Naive thymus-derived CD8-positive, alpha-beta T cell (primary cell): ENCODE measurements at regions not wholly inside any gene's neighbourhood (a gene's known extent, or its start where the extent isn't known, plus 50 kb on each side); places are given as distances from the start of the nearest gene placed in this dataset.

Source experiments
- ATAC-seq, 2 donors: fragments of 150-1000 bp; cut with Tn5 transposase in 1 of 2; sonication (Bioruptor Pico), chemical (Tn5 transposase) in 1 of 2; 1 replicate in 1 of 2; 2 replicates in 1 of 2; pipeline ENCODE4 v1.10.0; 2021; ENCODE audit warnings: mild to moderate bottlenecking in 2 of 2, moderate library complexity in 2 of 2
- POLR2A ChIA-PET: fragments of 350-600 bp; sonication (Branson Sonifier 250); formaldehyde crosslinking; loops from one replicate; lab custom pipeline; 2021; ENCODE audit warnings: antibody characterized with exemption; lab: Charles Lee
- DNase-seq, 10 donors: peaks; one replicate each; pipeline versions ENCODE4 v3.0.0 to v3.0.0-alpha.2; 2020 to 2022
- H3K27ac Mint-ChIP-seq, 10 donors: one replicate each; pipeline ENCODE4 v1.8.0; 2020 to 2022; ENCODE audit warnings: mild to moderate bottlenecking in 10 of 10, mixed read lengths in 10 of 10, moderate library complexity in 4 of 10, inconsistent platforms in 1 of 10
- H3K27me3 Mint-ChIP-seq, 5 donors: one replicate each; pipeline ENCODE4 v1.8.0; 2021 to 2022; ENCODE audit warnings: mixed read lengths in 5 of 5
- H3K36me3 Mint-ChIP-seq, 3 donors: one replicate each; pipeline ENCODE4 v1.8.0; 2020 to 2022; ENCODE audit warnings: mixed read lengths in 3 of 3, mild to moderate bottlenecking in 2 of 3, inconsistent platforms in 1 of 3
- H3K4me1 Mint-ChIP-seq, 4 donors: one replicate each; pipeline ENCODE4 v1.8.0; 2021 to 2022; ENCODE audit warnings: mixed read lengths in 4 of 4
- H3K4me3 Mint-ChIP-seq, 10 donors: one replicate each; pipeline ENCODE4 v1.8.0; 2020 to 2022; ENCODE audit warnings: mild to moderate bottlenecking in 10 of 10, mixed read lengths in 10 of 10, moderate library complexity in 6 of 10, inconsistent platforms in 1 of 10
- H3K9me3 Mint-ChIP-seq, 9 donors: one replicate each; pipeline ENCODE4 v1.8.0; 2020 to 2022; ENCODE audit warnings: mixed read lengths in 9 of 9, mild to moderate bottlenecking in 3 of 9, inconsistent platforms in 1 of 9, moderate library complexity in 1 of 9

DNA sequence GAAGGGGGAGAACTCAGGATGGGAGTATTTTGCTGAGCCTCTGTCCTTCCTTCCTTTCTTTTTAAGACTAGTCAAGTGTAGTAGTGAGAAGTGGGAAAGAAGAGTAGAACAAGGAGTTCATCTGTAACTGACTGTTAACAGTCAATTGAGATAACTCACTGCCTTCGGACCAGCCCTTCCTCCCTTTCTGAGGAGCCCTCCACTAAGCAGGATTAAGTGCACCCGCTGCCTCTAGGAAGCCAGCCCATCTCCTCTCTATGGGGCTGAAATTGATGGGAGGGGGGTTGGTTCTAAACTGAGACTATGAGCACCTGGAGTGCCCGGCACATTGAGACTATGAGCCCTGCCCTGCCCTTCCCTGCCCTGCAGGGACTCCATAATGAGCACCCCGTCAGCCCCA, 72.7 kb upstream of the TINAGL1 start:
- Mint-ChIP-seq H3K4me3 (no peak overlapping the region), H3K27ac (peak overlapping the region in 1 of 10 donors; percentile 33), H3K36me3 (no peaks in the 10 kb centered on the region), H3K27me3 (peaks cover 2 to 30% (median 8%) of the 10 kb centered on the region in 5 donors), H3K4me1 (peaks cover 16 to 25% (median 20%) of the 10 kb centered on the region in 4 donors), H3K9me3 (no peaks in the 10 kb centered on the region)
- DNase-seq (no peak), ATAC-seq (no peak)
- POLR2A ChIA-PET = no interaction called here

DNA sequence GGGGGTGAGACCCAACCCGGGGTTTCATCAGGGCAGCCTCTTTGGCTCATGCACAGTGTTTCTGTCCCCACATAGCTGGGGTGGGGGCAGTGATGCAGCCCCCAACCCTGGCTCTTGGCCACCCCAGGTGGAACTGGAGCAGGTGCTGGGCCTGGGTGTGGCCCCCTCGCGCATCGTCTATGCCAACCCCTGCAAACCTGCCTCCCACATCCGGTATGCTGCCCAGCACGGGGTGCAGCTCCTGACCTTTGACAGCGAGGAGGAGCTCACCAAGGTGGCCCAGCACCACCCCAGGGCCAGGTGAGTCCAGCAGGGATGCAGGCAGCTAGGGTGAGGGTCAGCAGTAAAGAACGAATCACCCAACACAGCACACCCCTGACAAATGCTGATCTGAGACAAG, 72.3 kb upstream of the TINAGL1 start:
- DNase-seq = no peak
- peaks cover 16 to 27% (median 22%) of the 10 kb centered on the region in 4 donors for H3K4me1 Mint-ChIP-seq
- ATAC-seq = no peak

GRCh38 chr1:31505911-31506497, 70.3 kb upstream of the TINAGL1 start:
- no peaks in the 10 kb centered on the region for H3K9me3 Mint-ChIP-seq
- DNase-seq (peak in 6 of 10 donors; percentile 2 to 54 (median 21)), ATAC-seq (peak; percentile 80)
- H3K27me3 Mint-ChIP-seq = peaks cover 4 to 30% (median 7%) of the 10 kb centered on the region in 5 donors
- H3K36me3 Mint-ChIP-seq = no peaks in the 10 kb centered on the region
- peak overlapping the region in 4 of 10 donors; percentile 26 to 66 (median 63) for H3K27ac Mint-ChIP-seq
- peaks cover 16 to 37% (median 28%) of the 10 kb centered on the region in 4 donors for H3K4me1 Mint-ChIP-seq
- POLR2A ChIA-PET = no interaction called here
- peak overlapping the region in 7 of 10 donors; percentile 15 to 64 (median 47) for H3K4me3 Mint-ChIP-seq

More for the DNA sequence above, 72.3 kb upstream of the TINAGL1 start:
- no peak overlapping the region for H3K4me3 Mint-ChIP-seq
- H3K36me3 Mint-ChIP-seq = no peaks in the 10 kb centered on the region
- H3K27me3 Mint-ChIP-seq = peaks cover 2 to 30% (median 8%) of the 10 kb centered on the region in 5 donors
- POLR2A ChIA-PET = no interaction called here
- no peaks in the 10 kb centered on the region for H3K9me3 Mint-ChIP-seq
- no peak overlapping the region for H3K27ac Mint-ChIP-seq

- H3K9me3 Mint-ChIP-seq = no peaks in the 10 kb centered on the region
- no peak for DNase-seq
- POLR2A ChIA-PET = no interaction called here
- no peak overlapping the region for H3K27ac Mint-ChIP-seq
- peaks cover 4 to 23% (median 6%) of the 10 kb centered on the region in 5 donors for H3K27me3 Mint-ChIP-seq
- no peaks in the 10 kb centered on the region for H3K36me3 Mint-ChIP-seq
- no peak overlapping the region for H3K4me3 Mint-ChIP-seq
- peaks cover 17 to 37% (median 28%) of the 10 kb centered on the region in 4 donors for H3K4me1 Mint-ChIP-seq
- ATAC-seq = no peak
These were observed 69.1 kb upstream of the TINAGL1 start for GRCh38 chr1:31507221-31507620.

DNA sequence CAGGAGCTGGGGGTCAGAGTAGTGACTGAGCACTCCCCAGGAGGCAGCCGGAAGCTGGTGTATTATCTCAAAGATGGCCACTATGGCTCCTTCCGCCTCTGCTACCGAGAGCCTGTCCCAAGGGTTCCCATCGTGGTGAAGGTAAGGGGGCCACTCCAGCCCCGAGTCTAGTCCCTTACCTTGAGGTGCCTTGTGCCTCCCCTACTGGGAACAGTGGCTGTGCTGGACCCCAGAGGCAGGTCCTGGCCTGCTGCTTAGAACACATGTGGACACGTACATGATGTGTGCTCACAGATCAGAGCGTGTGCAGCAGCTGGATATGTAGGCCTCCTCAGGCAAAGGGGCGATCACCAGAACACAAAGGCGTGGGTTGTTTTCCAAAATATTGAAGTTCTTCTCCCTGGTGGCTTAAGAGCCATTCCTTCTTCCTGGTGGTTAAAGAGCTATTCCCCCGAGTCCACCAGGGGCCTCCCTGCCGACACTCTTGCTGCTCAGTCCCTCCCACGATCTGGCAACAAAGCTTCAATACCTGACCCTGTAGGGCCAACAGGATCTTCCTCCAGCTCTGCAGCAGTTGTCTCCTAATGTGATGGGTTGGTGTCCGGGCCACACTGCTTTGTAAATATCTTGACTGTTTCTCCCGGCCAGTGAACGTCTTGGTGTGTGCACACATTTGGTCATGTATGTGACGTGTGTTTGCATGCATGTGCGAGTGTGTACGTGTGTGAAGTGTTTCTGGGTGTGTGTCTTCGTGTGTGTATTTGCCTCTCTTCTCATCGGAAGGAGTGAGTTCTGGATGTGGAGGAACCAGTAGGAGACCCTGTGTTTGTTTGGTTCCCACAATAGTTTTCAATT, 68.4 kb upstream of the TINAGL1 start:
- peaks cover 4 to 18% (median 6%) of the 10 kb centered on the region in 5 donors for H3K27me3 Mint-ChIP-seq
- H3K27ac Mint-ChIP-seq = peak overlapping the region in 1 of 10 donors; percentile 67

DNA sequence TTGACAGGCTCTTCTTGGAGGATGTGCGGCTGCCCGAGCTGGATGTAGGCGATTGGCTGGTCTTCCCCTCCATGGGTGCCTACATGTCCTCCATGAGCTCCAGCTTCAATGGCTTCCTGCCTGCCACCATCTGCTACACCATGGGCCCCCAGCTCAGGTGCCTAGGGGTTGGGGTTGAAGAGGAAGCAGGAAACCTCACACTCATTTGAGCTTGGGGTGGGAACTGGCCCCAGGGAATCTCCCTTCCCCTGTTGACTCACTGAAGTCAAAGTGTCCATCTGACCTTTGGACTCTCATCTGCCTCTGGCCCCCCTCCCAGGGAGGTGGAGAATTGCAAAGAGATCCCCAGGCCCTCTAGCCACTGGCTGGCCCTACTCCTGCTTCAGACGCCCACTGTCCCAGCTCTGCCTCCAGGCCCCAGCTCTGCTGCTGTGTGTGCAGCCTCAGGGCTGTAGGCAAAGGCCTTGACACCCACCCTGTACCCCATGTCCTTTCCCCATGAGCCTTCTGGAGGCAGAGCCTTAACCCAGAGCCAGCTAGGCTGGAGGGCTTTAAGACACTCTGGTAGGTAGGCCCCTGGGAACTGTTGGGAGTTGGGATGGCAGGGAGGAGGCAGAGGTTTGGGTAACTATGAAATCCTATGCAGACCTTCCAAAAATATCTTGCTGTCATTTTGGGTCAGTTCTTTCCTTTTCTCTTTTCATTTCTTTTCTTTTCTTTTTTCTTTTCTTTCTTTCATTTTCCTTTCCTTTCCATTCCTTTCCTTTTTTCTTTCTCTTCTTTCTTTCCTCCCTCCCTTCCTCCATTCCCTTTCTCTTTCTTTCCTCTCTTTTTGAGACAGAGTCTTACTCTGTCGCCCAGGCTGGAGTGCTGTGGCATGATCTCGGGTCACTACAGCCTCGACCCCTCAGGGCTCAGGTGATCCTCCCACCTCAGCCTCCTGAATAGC, 66.9 kb upstream of the TINAGL1 start:
- no peaks in the 10 kb centered on the region for H3K36me3 Mint-ChIP-seq
- H3K4me1 Mint-ChIP-seq = peaks cover 17 to 37% (median 28%) of the 10 kb centered on the region in 4 donors
- DNase-seq (no peak), ATAC-seq (no peak)
- POLR2A ChIA-PET = no interaction called here
- H3K9me3 Mint-ChIP-seq = no peaks in the 10 kb centered on the region
- peaks cover 0 to 11% (median 4%) of the 10 kb centered on the region in 5 donors for H3K27me3 Mint-ChIP-seq
- H3K27ac Mint-ChIP-seq = peak overlapping the region in 2 of 10 donors; percentile 58 to 74
- H3K4me3 Mint-ChIP-seq = no peak overlapping the region

More for the DNA sequence above, 68.4 kb upstream of the TINAGL1 start:
- peaks cover 17 to 37% (median 28%) of the 10 kb centered on the region in 4 donors for H3K4me1 Mint-ChIP-seq
- POLR2A ChIA-PET = no interaction called here
- ATAC-seq (no peak), DNase-seq (no peak)
- no peak overlapping the region for H3K4me3 Mint-ChIP-seq
- no peaks in the 10 kb centered on the region for H3K36me3 Mint-ChIP-seq
- H3K9me3 Mint-ChIP-seq = no peaks in the 10 kb centered on the region

DNA sequence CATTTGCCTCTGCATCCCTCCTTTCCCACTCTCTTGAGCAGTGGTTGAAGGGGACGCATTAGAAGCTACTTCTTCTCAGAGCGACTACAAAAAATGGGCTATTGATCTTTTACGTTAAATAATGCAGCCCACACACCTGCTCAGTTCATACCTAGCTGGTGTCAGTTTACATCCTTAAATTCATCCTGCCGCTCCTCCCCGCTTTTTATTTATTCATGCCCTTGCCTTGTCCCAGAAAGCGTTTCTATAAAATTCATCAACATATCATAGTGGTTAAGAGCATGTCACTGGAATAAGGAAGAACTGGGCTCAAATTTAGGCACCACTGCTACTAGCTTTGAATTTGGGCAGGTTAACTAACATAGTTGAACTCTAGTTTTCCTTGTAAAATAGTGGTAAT, 66.0 kb upstream of the TINAGL1 start:
- peaks cover 0 to 11% (median 4%) of the 10 kb centered on the region in 5 donors for H3K27me3 Mint-ChIP-seq
- H3K4me1 Mint-ChIP-seq = peaks cover 17 to 34% (median 26%) of the 10 kb centered on the region in 4 donors
- DNase-seq = no peak
- H3K9me3 Mint-ChIP-seq = peaks cover 0 to 3% (median 0%) of the 10 kb centered on the region in 9 donors
- ATAC-seq = no peak
- POLR2A ChIA-PET = no interaction called here
- no peak overlapping the region for H3K27ac Mint-ChIP-seq
- H3K4me3 Mint-ChIP-seq = no peak overlapping the region
- no peaks in the 10 kb centered on the region for H3K36me3 Mint-ChIP-seq

GRCh38 chr1:31510853-31511789, 65.2 kb upstream of the TINAGL1 start:
- no peak for DNase-seq
- Mint-ChIP-seq H3K9me3 (peaks cover 0 to 3% (median 0%) of the 10 kb centered on the region in 9 donors), H3K36me3 (no peaks in the 10 kb centered on the region), H3K4me3 (no peak overlapping the region), H3K27ac (peak overlapping the region in 2 of 10 donors; percentile 16 to 29), H3K4me1 (peaks cover 9 to 26% (median 18%) of the 10 kb centered on the region in 4 donors), H3K27me3 (peaks cover 0 to 8% (median 4%) of the 10 kb centered on the region in 5 donors)
- no peak for ATAC-seq
- POLR2A ChIA-PET = no interaction called here

- Mint-ChIP-seq H3K4me3 (no peak overlapping the region), H3K36me3 (no peaks in the 10 kb centered on the region), H3K27ac (peak overlapping the region in 1 of 10 donors; percentile 16), H3K4me1 (peaks cover 3 to 18% (median 10%) of the 10 kb centered on the region in 4 donors), H3K27me3 (peaks cover 0 to 4% (median 2%) of the 10 kb centered on the region in 5 donors), H3K9me3 (peaks cover 0 to 3% (median 0%) of the 10 kb centered on the region in 9 donors)
- POLR2A ChIA-PET = interaction anchor here (0.6 kb wide), 1 partner anchor 31 kb away, joined by 3 read pairs; no protein-coding TSS in a partner anchor
- no peak for ATAC-seq
- no peak for DNase-seq
These were observed 64.3 kb upstream of the TINAGL1 start for GRCh38 chr1:31511848-31512615.

DNA sequence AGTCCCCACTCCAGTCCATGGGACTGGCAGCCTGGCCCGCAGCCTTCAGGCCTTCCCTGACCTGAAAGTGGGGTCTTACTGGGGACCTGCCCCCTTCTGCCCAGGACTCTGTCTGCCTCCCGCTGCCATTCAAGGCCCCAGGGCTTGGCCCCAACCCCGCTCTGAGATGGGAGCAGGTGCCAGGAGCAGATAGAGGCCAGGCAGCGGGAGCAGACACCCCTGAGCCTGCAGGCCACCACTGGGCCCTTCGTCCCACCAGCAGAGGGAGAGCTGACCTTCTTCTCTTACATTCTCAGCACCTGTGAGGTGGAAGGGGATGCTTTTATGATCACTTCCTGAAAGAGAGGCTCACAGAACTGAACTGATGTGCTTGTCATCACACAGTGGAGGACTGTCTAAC, 62.2 kb upstream of the TINAGL1 start:
- no peaks in the 10 kb centered on the region for H3K36me3 Mint-ChIP-seq
- ATAC-seq = no peak
- no peak overlapping the region for H3K4me3 Mint-ChIP-seq

More for the DNA sequence above, 62.2 kb upstream of the TINAGL1 start:
- Mint-ChIP-seq H3K4me1 (peaks cover 2 to 9% (median 5%) of the 10 kb centered on the region in 4 donors), H3K9me3 (peaks cover 0 to 3% (median 0%) of the 10 kb centered on the region in 9 donors), H3K27me3 (peaks cover 0 to 4% (median 2%) of the 10 kb centered on the region in 5 donors), H3K27ac (no peak overlapping the region)
- POLR2A ChIA-PET = no interaction called here
- no peak for DNase-seq
